ENCODE measurements at regions not wholly inside any gene's neighbourhood (a gene's known extent, or its start where the extent isn't known, plus 50 kb on each side); places are given as distances from the start of the nearest gene placed in this dataset.

DNA sequence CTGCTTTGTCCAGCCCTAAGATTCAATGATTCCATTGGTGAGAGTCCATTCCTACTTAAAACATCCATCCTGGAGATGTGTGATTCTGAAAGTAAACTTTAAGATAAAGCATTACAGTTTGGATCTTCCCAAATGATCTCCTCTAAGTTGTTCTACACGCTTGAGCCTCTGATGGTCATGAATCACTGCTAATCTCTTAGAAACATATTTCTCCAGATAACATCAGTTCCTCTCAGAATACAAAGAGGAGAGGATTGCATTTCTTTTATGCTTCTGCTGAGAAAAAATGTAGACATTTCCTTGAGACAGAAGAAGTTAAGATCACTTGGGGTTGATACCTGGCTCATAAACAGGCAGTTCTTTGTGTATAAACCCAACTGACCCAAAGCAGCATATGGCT is 281.2 kb upstream of the DPH6 start:
- Mint-ChIP-seq H3K27ac (no peak overlapping the region), H3K36me3 (no peaks in the 10 kb centered on the region), H3K27me3 (no peaks in the 10 kb centered on the region), H3K4me1 (no peaks in the 10 kb centered on the region), H3K4me3 (no peak overlapping the region), H3K9me3 (ENCODE audit: low read depth) (peaks cover 2% of the 10 kb centered on the region)
- CTCF ChIA-PET, result no interaction called here
- no peak for DNase-seq
- ATAC-seq, result no peak

DNA sequence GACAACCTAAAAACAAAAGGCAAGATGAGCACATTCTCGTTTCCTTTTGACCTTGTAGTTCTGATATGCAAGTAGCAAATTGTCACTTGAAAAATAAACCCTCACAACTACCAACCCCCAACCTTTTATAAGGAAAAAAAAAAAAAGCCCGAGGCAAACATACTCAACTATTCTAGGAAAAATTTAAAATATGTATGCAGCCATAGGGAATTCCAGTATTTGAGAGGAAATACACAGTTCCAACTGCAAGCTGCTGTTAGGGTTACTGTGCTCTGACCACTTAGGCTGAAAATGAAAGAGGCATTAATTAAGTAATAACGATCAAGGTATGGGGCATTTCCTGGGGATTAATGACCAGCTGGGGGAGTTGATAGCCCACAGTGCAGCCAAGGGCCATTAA is 281.9 kb upstream of the DPH6 start:
- H3K27ac Mint-ChIP-seq, result no peak overlapping the region
- no peaks in the 10 kb centered on the region for H3K4me1 Mint-ChIP-seq
- no peaks in the 10 kb centered on the region for H3K36me3 Mint-ChIP-seq
- no peak overlapping the region for H3K4me3 Mint-ChIP-seq
- no peaks in the 10 kb centered on the region for H3K27me3 Mint-ChIP-seq
- DNase-seq (no peak), ATAC-seq (no peak)
- CTCF ChIA-PET, result no interaction called here
- peaks cover 2% of the 10 kb centered on the region for H3K9me3 Mint-ChIP-seq (ENCODE audit: low read depth)

DNA sequence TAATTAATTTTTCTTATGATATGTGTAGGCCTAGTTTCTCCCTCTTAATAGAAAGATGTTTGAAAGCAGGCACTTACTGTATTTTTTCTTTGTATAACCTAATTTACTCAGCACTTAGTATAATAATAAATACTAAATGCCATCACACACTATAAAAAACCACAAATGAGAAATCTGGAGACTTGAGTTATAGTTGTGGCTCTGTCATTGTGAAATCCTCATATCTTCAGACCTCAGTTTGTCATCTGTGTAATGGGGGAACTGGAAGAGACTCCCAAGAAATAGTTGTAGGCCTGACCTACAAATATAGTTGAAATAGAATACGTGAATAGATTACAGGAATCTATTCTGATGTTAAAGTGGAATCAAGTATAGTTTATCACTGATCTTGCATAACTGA is 287.6 kb upstream of the DPH6 start:
- H3K9me3 Mint-ChIP-seq (ENCODE audit: low read depth), result peaks cover 2% of the 10 kb centered on the region
- no peaks in the 10 kb centered on the region for H3K27me3 Mint-ChIP-seq
- CTCF ChIA-PET, result no interaction called here
- H3K4me3 Mint-ChIP-seq, result no peak overlapping the region
- no peak overlapping the region for H3K27ac Mint-ChIP-seq
- H3K36me3 Mint-ChIP-seq, result no peaks in the 10 kb centered on the region
- no peaks in the 10 kb centered on the region for H3K4me1 Mint-ChIP-seq
- no peak for ATAC-seq
- no peak for DNase-seq

DNA sequence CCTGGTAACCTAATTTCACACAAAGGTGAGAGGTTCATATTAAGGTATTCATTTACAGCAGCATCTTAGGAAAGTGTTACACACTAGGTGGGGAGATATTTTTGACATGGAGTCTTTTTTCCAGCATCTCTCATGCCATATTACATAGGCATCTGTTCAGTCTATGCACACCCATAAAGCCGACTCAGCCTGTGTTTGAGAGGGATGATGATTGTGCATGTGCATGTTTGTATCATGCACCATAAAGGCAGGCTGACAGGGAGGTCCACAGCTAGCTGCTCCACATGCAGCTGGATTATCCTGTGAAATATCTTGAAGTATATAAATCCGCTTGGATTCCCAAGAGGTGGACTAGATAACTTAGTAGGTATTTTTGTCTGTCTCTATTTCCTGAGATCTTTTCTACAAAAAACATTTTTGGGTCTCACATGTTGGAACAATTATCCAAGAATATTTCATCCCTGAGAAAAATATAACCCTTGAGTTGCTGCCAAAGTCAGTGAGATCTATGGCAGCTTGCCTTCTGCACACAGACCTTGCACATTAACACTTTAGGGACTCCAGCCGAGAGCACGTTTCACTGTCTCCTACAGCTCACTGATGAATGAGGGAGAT is 288.4 kb upstream of the DPH6 start:
- Mint-ChIP-seq H3K27ac (no peak overlapping the region), H3K36me3 (no peaks in the 10 kb centered on the region), H3K4me1 (no peaks in the 10 kb centered on the region), H3K9me3 (ENCODE audit: low read depth) (peaks cover 2% of the 10 kb centered on the region), H3K4me3 (no peak overlapping the region), H3K27me3 (no peaks in the 10 kb centered on the region)
- DNase-seq (no peak), ATAC-seq (no peak)
- CTCF ChIA-PET, result no interaction called here

DNA sequence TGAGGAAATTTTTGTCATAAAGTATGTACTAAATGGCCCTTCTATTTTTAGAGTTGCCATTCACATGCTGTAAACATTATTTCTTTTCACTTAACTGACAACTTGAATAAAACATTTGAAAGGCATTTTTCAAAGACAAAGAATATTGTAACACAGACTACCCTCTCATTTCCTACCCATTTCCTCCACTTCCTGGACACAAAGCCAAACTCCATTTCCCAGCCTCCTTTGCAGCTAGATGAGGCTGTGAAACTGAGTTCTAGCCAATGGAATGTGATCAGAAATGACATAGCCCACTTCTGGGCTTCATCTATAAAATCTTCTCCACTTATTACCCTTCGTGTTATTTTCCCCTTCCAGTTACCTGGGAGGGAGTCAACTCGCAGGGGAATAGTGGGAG is 288.9 kb upstream of the DPH6 start:
- CTCF ChIA-PET, result no interaction called here
- no peaks in the 10 kb centered on the region for H3K4me1 Mint-ChIP-seq
- no peak overlapping the region for H3K4me3 Mint-ChIP-seq

DNA sequence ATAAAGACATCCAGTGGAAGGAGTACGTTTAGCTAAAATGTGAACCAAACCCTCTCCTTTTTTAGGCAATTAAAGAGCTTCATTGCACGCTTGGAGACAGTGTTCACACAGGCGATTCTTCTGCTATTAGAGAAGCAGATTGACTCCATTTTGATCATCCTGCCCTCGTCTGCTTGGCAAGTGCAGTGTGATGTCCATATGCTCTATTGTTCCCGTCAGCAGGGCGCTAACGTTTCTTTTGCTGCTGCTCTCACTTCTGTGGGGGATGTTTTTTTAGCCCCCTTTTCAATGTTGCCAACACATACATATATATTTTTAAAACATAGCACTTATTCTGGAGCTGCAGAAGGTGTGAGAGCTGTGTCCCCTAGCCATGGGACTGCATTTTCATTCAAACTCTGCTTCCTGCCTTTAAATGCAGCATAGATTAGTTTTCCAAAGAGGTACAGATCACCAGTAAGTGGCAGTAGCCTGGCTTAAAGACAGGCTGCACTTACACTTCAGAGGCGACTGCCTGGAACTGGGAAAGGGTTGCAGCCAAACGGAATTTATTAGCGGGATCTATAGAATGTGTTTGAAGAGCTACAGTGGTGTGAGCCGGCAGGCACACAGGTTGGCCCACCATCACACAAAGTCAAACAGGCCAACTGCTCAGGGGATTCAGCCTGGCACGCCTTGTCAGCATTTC is 292.6 kb upstream of the DPH6 start:
- Mint-ChIP-seq H3K4me3 (no peak overlapping the region), H3K27ac (no peak overlapping the region), H3K36me3 (no peaks in the 10 kb centered on the region), H3K4me1 (no peaks in the 10 kb centered on the region), H3K27me3 (no peaks in the 10 kb centered on the region), H3K9me3 (ENCODE audit: low read depth) (no peaks in the 10 kb centered on the region)
- CTCF ChIA-PET, result no interaction called here
- DNase-seq (no peak), ATAC-seq (no peak)

More for the DNA sequence above, 288.9 kb upstream of the DPH6 start:
- Mint-ChIP-seq H3K9me3 (ENCODE audit: low read depth) (peaks cover 2% of the 10 kb centered on the region), H3K27ac (no peak overlapping the region), H3K27me3 (no peaks in the 10 kb centered on the region), H3K36me3 (no peaks in the 10 kb centered on the region)
- ATAC-seq, result no peak
- DNase-seq, result no peak

DNA sequence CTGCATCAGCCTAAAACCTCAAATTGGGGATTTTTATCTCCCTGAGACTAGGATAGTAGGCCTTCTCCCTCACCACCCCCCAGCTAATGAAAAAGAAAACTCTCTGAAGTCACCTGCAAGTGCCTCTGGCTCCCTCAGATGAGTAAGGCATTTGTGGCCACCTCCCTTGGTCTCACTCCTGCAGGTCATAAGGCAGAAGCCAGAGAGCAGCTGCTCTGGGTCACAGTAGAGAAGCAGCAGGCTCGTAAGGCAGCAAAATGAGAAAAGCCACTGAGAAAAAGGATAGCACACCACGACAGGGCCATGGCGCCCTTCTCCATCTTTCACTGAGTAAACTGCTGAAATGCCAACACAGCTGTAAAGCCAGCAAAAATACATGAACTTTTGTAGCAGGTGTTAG is 296.7 kb upstream of the DPH6 start:
- CTCF ChIA-PET, result no interaction called here
- DNase-seq, result no peak
- Mint-ChIP-seq H3K27me3 (no peaks in the 10 kb centered on the region), H3K9me3 (ENCODE audit: low read depth) (no peaks in the 10 kb centered on the region), H3K36me3 (no peaks in the 10 kb centered on the region), H3K27ac (no peak overlapping the region), H3K4me3 (no peak overlapping the region), H3K4me1 (no peaks in the 10 kb centered on the region)
- ATAC-seq, result no peak

DNA sequence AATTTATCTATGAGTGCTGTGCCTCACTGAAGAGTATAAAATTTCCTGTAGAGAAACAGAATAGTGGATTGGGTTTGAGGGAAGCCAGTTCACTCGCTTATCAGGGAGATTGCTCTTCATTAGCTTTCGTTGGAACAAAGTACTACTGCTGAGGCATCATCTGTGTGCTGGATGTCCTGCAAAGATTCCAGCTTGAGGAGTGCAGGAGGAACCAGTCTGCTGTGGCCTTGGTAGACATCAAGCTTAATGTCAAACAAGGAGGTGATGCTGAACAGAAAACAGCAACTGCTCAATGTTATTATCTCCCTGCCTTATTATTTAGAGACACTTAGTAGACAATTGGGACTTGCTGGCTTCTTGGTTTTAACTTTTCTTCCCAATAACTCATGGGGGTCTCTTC is 297.5 kb upstream of the DPH6 start:
- Mint-ChIP-seq H3K4me3 (no peak overlapping the region), H3K4me1 (no peaks in the 10 kb centered on the region), H3K27ac (no peak overlapping the region), H3K36me3 (no peaks in the 10 kb centered on the region), H3K9me3 (ENCODE audit: low read depth) (no peaks in the 10 kb centered on the region), H3K27me3 (no peaks in the 10 kb centered on the region)
- CTCF ChIA-PET, result no interaction called here
- no peak for DNase-seq
- no peak for ATAC-seq

DNA sequence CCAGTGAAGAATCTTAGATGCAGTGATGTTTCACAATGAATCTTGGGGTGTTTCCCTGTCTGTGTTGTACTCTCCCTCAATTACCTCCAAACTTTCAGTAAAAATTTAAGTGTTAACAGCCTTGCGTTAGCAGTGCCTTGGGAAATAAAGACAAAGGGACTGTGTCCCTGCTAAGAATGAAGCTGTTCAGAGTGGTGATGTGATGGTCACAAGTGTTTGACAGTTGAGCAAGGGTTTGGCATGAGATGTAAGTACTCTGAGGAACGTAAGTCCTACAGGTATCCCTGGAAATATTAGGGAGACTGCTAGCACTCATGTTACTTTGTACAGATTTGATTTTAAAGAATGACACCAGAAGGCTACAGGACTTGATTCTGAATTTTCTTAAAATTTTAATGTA is 304.3 kb upstream of the DPH6 start:
- CTCF ChIA-PET, result interaction anchor here (1.4 kb wide), 1 partner anchor 16 kb away, joined by 3 read pairs; no protein-coding TSS in a partner anchor
- ATAC-seq, result no peak
- Mint-ChIP-seq H3K27me3 (no peaks in the 10 kb centered on the region), H3K4me1 (no peaks in the 10 kb centered on the region), H3K4me3 (no peak overlapping the region), H3K9me3 (ENCODE audit: low read depth) (no peaks in the 10 kb centered on the region), H3K27ac (no peak overlapping the region), H3K36me3 (no peaks in the 10 kb centered on the region)
- no peak for DNase-seq

DNA sequence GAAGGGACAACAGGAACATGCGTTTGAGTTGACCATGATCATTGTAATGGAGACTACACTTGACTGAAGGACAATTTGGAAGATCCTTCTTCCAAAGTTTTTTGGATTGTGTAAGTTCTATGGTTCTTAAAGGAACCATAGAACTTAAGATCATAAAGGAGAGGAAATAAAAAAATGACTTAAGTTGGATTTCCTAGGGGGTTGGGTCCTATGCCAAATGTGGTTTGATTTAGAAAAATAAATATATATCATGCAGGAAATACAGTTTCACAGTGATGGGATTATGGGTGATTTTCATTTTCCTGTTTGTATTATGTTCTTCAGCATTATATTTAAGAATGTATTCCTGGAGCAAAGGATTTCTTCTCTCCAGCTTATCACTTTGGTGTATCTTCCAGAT is 305.5 kb upstream of the DPH6 start:
- no peak overlapping the region for H3K4me3 Mint-ChIP-seq
- no peak for ATAC-seq
- no peaks in the 10 kb centered on the region for H3K27me3 Mint-ChIP-seq
- no peak for DNase-seq
- no peaks in the 10 kb centered on the region for H3K4me1 Mint-ChIP-seq
- CTCF ChIA-PET, result no interaction called here
- no peak overlapping the region for H3K27ac Mint-ChIP-seq
- H3K9me3 Mint-ChIP-seq (ENCODE audit: low read depth), result no peaks in the 10 kb centered on the region
- H3K36me3 Mint-ChIP-seq, result no peaks in the 10 kb centered on the region

DNA sequence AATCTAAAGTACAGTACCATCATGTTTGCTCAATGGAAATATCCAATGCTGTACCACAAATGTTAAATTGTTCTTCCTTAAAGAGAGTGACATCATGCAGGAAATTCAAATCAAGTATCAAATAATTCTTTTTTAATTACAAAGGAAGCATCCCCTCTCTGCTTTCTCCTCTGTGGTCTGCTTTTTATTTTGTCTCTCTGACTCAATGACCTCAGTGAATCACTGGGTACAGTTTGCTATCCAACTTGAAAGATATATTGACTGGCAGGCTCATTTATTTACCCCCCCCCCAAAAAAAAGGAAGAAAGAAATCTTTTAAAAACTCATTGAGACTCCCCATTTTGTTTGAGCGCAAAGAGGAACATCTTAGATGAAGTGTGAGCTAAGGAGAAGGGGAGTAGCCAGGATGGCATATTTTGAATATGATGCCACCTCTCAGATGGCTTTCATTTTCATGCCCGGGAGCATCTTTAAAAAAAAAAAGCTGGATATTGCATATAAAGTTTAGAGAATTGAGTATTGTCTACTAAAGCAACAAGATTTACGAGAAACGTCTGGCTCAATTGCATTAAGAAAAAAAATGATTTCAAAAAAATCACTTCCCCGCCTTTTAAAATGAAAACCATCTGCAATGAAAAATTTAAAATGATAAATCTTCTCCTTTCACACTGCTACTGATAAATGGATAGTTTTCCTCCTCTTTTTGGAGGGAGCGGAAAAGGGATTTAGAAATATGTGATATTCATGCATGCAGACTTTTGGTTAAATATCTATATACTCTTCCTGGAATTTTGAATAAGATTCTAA is 307.1 kb upstream of the DPH6 start:
- ATAC-seq (no peak), DNase-seq (no peak)
- H3K36me3 Mint-ChIP-seq, result no peaks in the 10 kb centered on the region
- H3K27ac Mint-ChIP-seq, result no peak overlapping the region
- no peaks in the 10 kb centered on the region for H3K27me3 Mint-ChIP-seq
- no peaks in the 10 kb centered on the region for H3K4me1 Mint-ChIP-seq
- H3K9me3 Mint-ChIP-seq (ENCODE audit: low read depth), result no peaks in the 10 kb centered on the region
- no peak overlapping the region for H3K4me3 Mint-ChIP-seq
- CTCF ChIA-PET, result no interaction called here

DNA sequence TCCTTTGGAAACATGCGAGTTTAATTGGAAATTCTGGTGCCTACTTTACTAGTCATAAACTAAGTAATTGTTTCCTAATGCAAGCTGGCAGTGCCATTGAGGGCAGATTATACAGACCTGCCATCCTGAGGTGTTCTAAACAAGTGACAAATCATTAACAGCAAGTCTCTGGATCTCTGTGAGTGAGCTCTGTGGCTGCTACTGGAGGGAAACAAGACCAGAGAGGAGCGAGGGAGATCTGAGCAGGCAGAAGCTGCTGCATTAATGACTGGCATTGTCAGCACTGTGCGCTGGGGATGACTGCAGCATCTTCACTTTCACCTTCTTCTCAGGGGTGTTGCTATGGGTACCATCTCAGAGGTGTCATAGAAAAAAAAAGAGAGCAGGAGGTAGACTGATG is 308.4 kb upstream of the DPH6 start:
- no peaks in the 10 kb centered on the region for H3K36me3 Mint-ChIP-seq
- H3K27me3 Mint-ChIP-seq, result no peaks in the 10 kb centered on the region
- DNase-seq, result no peak
- no peak overlapping the region for H3K4me3 Mint-ChIP-seq
- ATAC-seq, result no peak
- H3K9me3 Mint-ChIP-seq (ENCODE audit: low read depth), result no peaks in the 10 kb centered on the region
- H3K27ac Mint-ChIP-seq, result no peak overlapping the region
- no peaks in the 10 kb centered on the region for H3K4me1 Mint-ChIP-seq
- CTCF ChIA-PET, result no interaction called here

DNA sequence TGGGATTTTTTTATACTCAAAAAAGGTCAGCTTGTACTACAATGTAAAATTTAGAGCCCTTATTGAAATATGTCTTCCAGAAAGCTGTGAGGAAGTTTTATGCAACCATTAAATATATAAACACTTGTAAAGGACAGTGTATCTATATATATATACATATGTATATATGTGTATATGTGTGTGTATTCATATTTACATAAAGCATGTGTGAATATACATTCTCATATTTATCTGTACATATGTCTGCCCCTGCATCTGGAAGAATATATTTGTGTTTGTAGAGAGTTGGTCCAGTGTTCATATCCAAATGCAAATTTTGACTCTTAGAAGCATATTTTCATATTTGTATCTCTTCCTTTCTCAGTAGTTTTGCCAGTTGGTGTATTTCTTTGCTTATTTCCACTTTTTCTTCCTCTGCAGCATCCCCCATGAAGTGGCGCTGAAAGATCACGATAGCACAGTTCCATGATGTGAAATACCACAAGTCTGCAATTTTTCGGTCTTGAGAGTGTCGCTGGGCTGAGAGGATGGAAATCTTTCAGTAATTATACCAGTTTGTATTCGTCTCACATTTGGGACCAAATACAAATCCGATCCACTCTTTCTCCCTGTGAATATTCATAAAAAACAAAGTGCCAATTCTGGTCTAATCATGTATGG is 311.7 kb upstream of the DPH6 start:
- CTCF ChIA-PET, result no interaction called here
- H3K27me3 Mint-ChIP-seq, result no peaks in the 10 kb centered on the region
- no peaks in the 10 kb centered on the region for H3K36me3 Mint-ChIP-seq
- ATAC-seq (no peak), DNase-seq (no peak)
- no peak overlapping the region for H3K27ac Mint-ChIP-seq
- no peaks in the 10 kb centered on the region for H3K4me1 Mint-ChIP-seq
- H3K4me3 Mint-ChIP-seq, result no peak overlapping the region
- H3K9me3 Mint-ChIP-seq (ENCODE audit: low read depth), result no peaks in the 10 kb centered on the region

DNA sequence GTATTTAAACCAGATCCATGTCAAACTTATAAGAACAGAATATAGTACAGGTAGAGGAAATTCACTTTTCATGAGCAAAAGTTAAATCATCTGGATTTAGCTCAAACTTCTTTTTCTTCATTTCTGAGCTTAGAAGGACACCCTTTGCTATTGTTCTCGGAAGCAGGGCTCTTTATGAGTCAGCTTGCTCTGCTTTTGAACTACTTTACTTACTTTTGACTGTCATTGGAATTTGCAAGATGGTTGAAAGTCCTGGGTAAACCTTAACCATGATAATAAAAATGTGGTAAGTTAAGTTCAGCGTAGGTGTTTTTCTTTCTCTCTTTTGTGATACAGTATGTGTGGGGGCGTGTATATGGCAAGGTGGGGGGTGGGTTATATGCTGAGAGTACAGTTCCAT is 312.7 kb upstream of the DPH6 start:
- Mint-ChIP-seq H3K4me3 (no peak overlapping the region), H3K27ac (no peak overlapping the region), H3K27me3 (no peaks in the 10 kb centered on the region), H3K9me3 (ENCODE audit: low read depth) (no peaks in the 10 kb centered on the region), H3K4me1 (no peaks in the 10 kb centered on the region), H3K36me3 (no peaks in the 10 kb centered on the region)
- CTCF ChIA-PET, result no interaction called here
- no peak for DNase-seq
- ATAC-seq, result no peak

Data from activated CD8-positive, alpha-beta memory T cell treated with anti-CD3 and anti-CD28 coated beads, Interleukin-2, amount 10 ng/mL, durations not matched to agents 7 days and 5 days (primary cell).